Glomerular visceral epithelial cell (primary cell): ENCODE measurements at regions not wholly inside any gene's neighbourhood (a gene's known extent, or its start where the extent isn't known, plus 50 kb on each side); places are given as distances from the start of the nearest gene placed in this dataset.

Experiments used
- DNase-seq: peaks from one replicate; pipeline ENCODE4 v3.0.0-alpha.2; 2016; ENCODE audit errors: extremely low spot score

GRCh38 chr4:11489453-11490083 lies 60.9 kb upstream of the HS3ST1 start:
- no peak for DNase-seq

DNA sequence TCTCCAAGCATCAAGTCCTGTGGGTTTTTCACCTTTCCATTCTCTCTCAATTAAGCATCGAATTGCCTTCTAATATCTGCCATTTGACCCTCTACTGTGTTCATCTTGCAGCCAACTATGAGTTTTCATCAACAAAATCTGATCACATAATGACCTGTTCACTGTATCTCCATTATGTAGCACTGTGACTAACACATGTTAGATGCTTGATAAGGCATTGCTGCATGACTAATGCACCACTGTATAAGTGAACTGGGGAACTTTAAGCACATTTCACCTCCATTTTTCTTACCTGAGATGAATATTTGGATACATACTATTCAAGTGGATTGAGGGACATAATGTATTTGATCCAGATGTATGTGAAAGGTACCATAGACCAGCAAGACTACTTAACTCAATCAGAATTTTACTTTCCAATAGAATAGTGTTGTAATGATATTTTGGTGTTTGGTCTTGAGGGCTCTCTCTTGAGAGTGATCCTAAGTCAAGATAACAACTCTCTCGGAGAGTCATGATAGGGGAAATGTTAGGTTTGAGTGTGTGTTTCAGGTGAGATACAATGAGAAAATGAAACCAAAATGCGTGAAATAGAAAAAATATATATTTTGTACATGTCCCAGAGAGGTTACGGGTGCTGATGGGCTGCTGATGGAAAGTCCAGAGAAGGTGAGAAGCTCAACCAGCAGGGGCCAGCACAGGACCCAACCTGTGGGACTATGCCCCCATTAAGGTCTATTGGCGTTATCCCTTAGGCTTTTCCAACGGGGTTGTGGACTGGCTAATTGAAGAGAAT lies 60.2 kb upstream of the HS3ST1 start:
- no peak for DNase-seq

DNA sequence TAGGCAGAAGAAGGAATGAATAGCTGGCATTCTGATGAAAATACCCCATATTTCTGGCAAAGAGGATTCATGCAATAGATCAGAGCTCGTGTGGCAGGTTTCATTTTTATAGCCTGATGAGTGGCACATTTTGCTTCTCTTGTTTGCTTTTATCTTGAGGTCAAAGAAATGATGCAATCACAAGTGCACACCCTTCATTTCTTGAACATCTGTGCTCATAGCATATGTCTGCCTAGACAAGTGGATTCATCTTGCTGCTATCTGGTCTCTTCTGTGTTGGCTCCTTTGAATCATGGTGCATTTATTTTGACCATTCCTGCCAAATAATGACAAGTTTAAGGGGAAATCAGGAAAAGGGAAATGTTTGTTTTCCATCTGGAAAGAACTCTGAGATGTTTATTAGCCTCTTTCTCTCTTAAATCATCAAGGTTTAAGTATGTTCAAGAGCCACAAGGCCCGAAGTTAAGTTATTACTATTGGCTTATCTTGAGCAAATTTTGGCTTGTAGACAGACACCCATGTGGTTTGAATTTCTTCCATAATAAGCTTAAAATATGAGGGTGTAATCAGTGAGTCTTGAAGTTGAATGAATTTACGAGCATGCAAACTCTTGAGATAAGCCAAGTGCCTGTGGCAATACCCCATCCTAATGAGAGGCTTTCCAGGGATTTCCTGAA lies 59.3 kb upstream of the HS3ST1 start:
- peak; percentile 15 for DNase-seq

GRCh38 chr4:11487139-11487538 lies 58.4 kb upstream of the HS3ST1 start:
- peak; percentile 22 for DNase-seq

DNA sequence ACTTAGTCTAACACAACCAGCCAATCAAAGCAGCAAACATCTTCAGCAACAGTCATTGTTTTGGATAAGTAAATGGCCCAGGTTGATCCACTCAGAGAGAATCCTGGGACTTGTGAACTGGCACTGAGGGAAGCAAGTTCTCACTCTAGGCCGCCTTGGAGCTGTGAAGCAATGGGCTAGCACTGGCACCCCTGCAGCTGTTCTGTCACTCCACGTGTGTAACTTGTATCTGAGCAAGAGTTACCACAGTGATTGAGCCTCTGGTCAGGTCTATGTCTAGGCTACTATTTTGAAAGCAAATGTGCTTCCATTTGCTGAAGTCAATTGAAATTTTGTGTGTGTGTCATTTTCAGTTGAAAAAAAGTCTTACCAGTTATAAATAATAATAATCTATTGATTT lies 57.2 kb upstream of the HS3ST1 start:
- no peak for DNase-seq

DNA sequence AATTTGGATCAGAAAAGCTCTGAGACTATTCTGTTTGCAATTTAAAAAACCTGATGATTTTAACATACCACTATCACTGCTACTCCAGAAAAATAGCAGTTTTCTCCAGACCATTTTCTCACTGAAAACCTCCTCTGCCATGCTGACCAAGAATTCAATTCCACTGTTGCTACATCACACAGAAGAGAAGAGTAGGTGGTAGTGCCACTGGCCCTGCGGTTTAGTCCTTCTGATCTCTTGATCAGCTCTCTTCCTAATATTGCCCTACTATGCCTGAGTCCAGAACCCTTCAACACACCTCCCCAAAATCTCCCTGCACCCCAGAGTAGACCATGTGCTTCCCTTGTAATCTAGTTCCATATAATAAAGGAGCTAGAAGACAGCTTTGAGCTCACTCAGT lies 55.8 kb upstream of the HS3ST1 start:
- no peak for DNase-seq

- peak; percentile 50 for DNase-seq
These were observed 54.4 kb upstream of the HS3ST1 start for GRCh38 chr4:11483046-11483445.

DNA sequence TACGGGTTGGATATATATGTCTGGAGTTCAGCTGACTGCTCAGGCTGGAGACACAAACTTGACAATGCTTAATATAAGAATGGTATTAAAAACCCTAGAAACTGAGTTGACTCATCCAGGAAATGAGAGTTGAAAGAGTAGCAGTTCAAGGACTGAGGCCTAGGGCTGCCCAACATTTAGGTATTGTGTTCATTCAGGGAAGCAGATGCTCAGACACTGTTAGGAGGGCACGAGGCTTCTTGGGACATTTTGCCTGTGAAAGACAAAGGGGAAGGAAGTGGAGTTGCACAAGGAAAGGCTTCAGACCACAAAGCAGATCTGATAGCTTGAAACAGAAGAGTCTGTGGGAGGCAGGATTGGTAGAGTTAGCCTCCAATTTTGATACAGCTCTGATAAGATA lies 52.0 kb upstream of the HS3ST1 start:
- DNase-seq: no peak
